B cell (primary cell): ENCODE measurements at regions not wholly inside any gene's neighbourhood (a gene's known extent, or its start where the extent isn't known, plus 50 kb on each side); places are given as distances from the start of the nearest gene placed in this dataset.

ENCODE experiments used
- ATAC-seq: fragments of 200-7000 bp; cut with Tn5 transposase; one replicate; pipeline ENCODE4 v1.10.0; 2021; ENCODE audit warnings: low read depth, mild to moderate bottlenecking, moderate number of reproducible peaks, moderate library complexity
- CTCF ChIA-PET: fragments of 350-600 bp; sonication (Branson Sonifier 250); formaldehyde crosslinking; loops from one replicate; lab custom pipeline; 2021; ENCODE audit warnings: antibody characterized with exemption, inconsistent platforms; lab: Charles Lee
- POLR2A ChIA-PET: fragments of 350-600 bp; sonication (Branson Sonifier 250); formaldehyde crosslinking; loops from one replicate; lab custom pipeline; 2021; ENCODE audit warnings: antibody characterized with exemption; lab: Charles Lee
- DNase-seq: peaks from one replicate; pipeline ENCODE4 v3.0.0; 2013
- H2AFZ ChIP-seq: 2 replicates; pipeline ENCODE4 v1.6.1; 2012; ENCODE audit warnings: mild to moderate bottlenecking, low read depth, low read length; ENCODE audit not compliant: insufficient read depth, poor library complexity, severe bottlenecking
- H3K27ac ChIP-seq, 2 donors: 1 replicate in 1 of 2; 2 replicates in 1 of 2; pipeline ENCODE4 v1.5.1; 2012 to 2013; ENCODE audit warnings: low read length in 2 of 2, mild to moderate bottlenecking in 2 of 2, moderate library complexity in 1 of 2
- H3K27me3 ChIP-seq, 4 experiments: fragments of 200-600 bp in 1 of 4; sonication (generic) in 1 of 4; replicated peaks in 1 of 4; 1 replicate in 2 of 4; 2 replicates in 2 of 4; pipeline versions ENCODE4 v1.6.1 to v1.7.0; 2013 to 2016; ENCODE audit warnings: low read length in 3 of 4, mild to moderate bottlenecking in 2 of 4, mixed read lengths in 1 of 4, moderate library complexity in 1 of 4; ENCODE audit not compliant: insufficient read depth in 4 of 4, control insufficient read depth in 3 of 4; ENCODE audit errors: control extremely low read depth in 1 of 4
- H3K36me3 ChIP-seq, 2 experiments: replicated peaks in 1 of 2; 1 replicate in 1 of 2; 2 replicates in 1 of 2; pipeline versions ENCODE4 v1.6.1 to v1.7.1; 2013; ENCODE audit warnings: low read length in 1 of 2; ENCODE audit not compliant: insufficient read depth in 2 of 2, control insufficient read depth in 1 of 2; ENCODE audit errors: control extremely low read depth in 1 of 2, extremely low read depth in 1 of 2
- H3K4me1 ChIP-seq, 2 donors: fragments of 200-600 bp in 1 of 2; sonication (generic) in 1 of 2; 1 replicate in 1 of 2; 2 replicates in 1 of 2; pipeline versions ENCODE4 v1.5.1 to v1.6.1; 2013 to 2017; ENCODE audit warnings: low read length in 2 of 2; ENCODE audit not compliant: control insufficient read depth in 2 of 2, insufficient read depth in 2 of 2
- H3K4me2 ChIP-seq: replicated peaks from 2 replicates; pipeline ENCODE3; 2012; ENCODE audit warnings: mild to moderate bottlenecking, low read depth, low read length; ENCODE audit not compliant: poor library complexity, severe bottlenecking
- H3K4me3 ChIP-seq, 5 experiments: fragments of 200-600 bp in 1 of 5; sonication (generic) in 1 of 5; 1 replicate in 3 of 5; 2 replicates in 2 of 5; pipeline versions ENCODE4 v1.5.1 to v1.7.0; 2011 to 2016; ENCODE audit warnings: low read length in 4 of 5, mild to moderate bottlenecking in 4 of 5, low read depth in 2 of 5, control low read depth in 1 of 5, moderate library complexity in 1 of 5; ENCODE audit not compliant: insufficient read depth in 1 of 5; ENCODE audit errors: control extremely low read depth in 1 of 5, extremely low read depth in 1 of 5
- H3K79me2 ChIP-seq: fragments of 200-600 bp; sonication (generic); one replicate; pipeline ENCODE4 v1.6.0; 2016; ENCODE audit warnings: low read length; ENCODE audit not compliant: control insufficient read depth, insufficient read depth
- H3K9ac ChIP-seq: fragments of 200-600 bp; sonication (generic); 2 replicates; pipeline ENCODE4 v1.6.1; 2017; ENCODE audit warnings: mild to moderate bottlenecking, low read length, moderate library complexity
- H3K9me3 ChIP-seq, 3 donors: one replicate each; pipeline versions ENCODE4 v1.6.1 to v1.7.1; 2013; ENCODE audit warnings: low read length in 2 of 3; ENCODE audit not compliant: control insufficient read depth in 2 of 3, insufficient read depth in 1 of 3; ENCODE audit errors: control extremely low read depth in 1 of 3
- H4K20me1 ChIP-seq: 2 replicates; pipeline ENCODE4 v1.6.0; 2012; ENCODE audit warnings: mild to moderate bottlenecking, low read length; ENCODE audit not compliant: insufficient read depth, control insufficient read depth, poor library complexity, severe bottlenecking
- H3K27ac Mint-ChIP-seq: one replicate; pipeline ENCODE4 v1.8.0; 2021; ENCODE audit warnings: mixed read lengths
- H3K27me3 Mint-ChIP-seq: one replicate; pipeline ENCODE4 v1.8.0; 2021; ENCODE audit warnings: mixed read lengths
- H3K4me1 Mint-ChIP-seq: one replicate; pipeline ENCODE4 v1.8.0; 2021; ENCODE audit warnings: mixed read lengths
- H3K4me3 Mint-ChIP-seq: one replicate; pipeline ENCODE4 v1.8.0; 2021; ENCODE audit warnings: mixed read lengths
- H3K9me3 Mint-ChIP-seq: one replicate; pipeline ENCODE4 v1.8.0; 2022; ENCODE audit warnings: mixed read lengths; ENCODE audit not compliant: insufficient read depth
- CTCF ChIP-seq: fragments of 200-600 bp; IDR thresholded peaks from one replicate; pipeline ENCODE4 v1.8.0; 2022; ENCODE audit warnings: antibody characterized with exemption, mild to moderate bottlenecking
- EZH2 ChIP-seq: IDR thresholded peaks from 2 replicates; pipeline ENCODE4 v1.6.1; 2012; ENCODE audit warnings: borderline replicate concordance, low read depth, mild to moderate bottlenecking, moderate library complexity, low read length; ENCODE audit not compliant: insufficient read depth, poor library complexity, severe bottlenecking
- WGBS: methylation state at CpG from one replicate; pipeline ENCODE4 v1.1.5; 2013; ENCODE audit warnings: missing lambda C conversion rate; ENCODE audit not compliant: insufficient coverage; 5-methylcytosine and 5-hydroxymethylcytosine counted together
- intact Hi-C: fragments of 100-400 bp; cut with micrococcal nuclease; formaldehyde crosslinking; loops from one replicate; pipeline ENCODE4 v1.10.0; 2022

GRCh38 chr1:29679828-29680558 is 443.7 kb downstream of the PTPRU start:
- H3K9ac ChIP-seq = no peak overlapping the region
- 89% methylated on average over 9 of the region's 11 CpGs for WGBS
- H2AFZ ChIP-seq = no peak overlapping the region
- H3K27ac Mint-ChIP-seq = no peak overlapping the region
- H3K4me2 ChIP-seq = no peak overlapping the region
- no peak overlapping the region for H3K27ac ChIP-seq
- ATAC-seq (no peak), DNase-seq (no peak)
- no peaks in the 10 kb centered on the region for H3K79me2 ChIP-seq
- H3K4me1 Mint-ChIP-seq = no peaks in the 10 kb centered on the region
- no peaks in the 10 kb centered on the region for H3K36me3 ChIP-seq
- ChIA-PET CTCF (no interaction called here), POLR2A (no interaction called here)
- no peak overlapping the region for H3K4me3 ChIP-seq
- intact Hi-C loops = no loop called here
- no peak overlapping the region for H3K4me3 Mint-ChIP-seq
- no peaks in the 10 kb centered on the region for H3K9me3 Mint-ChIP-seq
- H3K4me1 ChIP-seq = no peaks in the 10 kb centered on the region
- peaks cover 2% of the 10 kb centered on the region for H3K27me3 Mint-ChIP-seq
- H3K27me3 ChIP-seq = no peaks in the 10 kb centered on the region
- no peaks in the 10 kb centered on the region for H3K9me3 ChIP-seq
- TF ChIP-seq CTCF (no peak), EZH2 (no peak)
- H4K20me1 ChIP-seq = no peaks in the 10 kb centered on the region

GRCh38 chr1:29679316-29679715 is 443.0 kb downstream of the PTPRU start:
- Histone ChIP-seq H3K4me1 (no peaks in the 10 kb centered on the region), H3K36me3 (no peaks in the 10 kb centered on the region), H2AFZ (no peak overlapping the region), H3K27me3 (no peaks in the 10 kb centered on the region), H3K4me2 (no peak overlapping the region), H3K9me3 (no peaks in the 10 kb centered on the region), H3K27ac (no peak overlapping the region), H3K79me2 (no peaks in the 10 kb centered on the region), H3K9ac (no peak overlapping the region), H4K20me1 (no peaks in the 10 kb centered on the region), H3K4me3 (no peak overlapping the region)
- TF ChIP-seq EZH2 = no peak
- no peak for TF ChIP-seq CTCF
- Mint-ChIP-seq H3K27me3 (peaks cover 5% of the 10 kb centered on the region), H3K4me1 (no peaks in the 10 kb centered on the region), H3K9me3 (no peaks in the 10 kb centered on the region), H3K27ac (no peak overlapping the region), H3K4me3 (no peak overlapping the region)
- CTCF ChIA-PET = no interaction called here
- 100% methylated on average over 2 of the region's 5 CpGs for WGBS
- POLR2A ChIA-PET = no interaction called here
- intact Hi-C loops = no loop called here
- ATAC-seq (no peak), DNase-seq (no peak)
